BJ (cell line): ENCODE measurements at regions not wholly inside any gene's neighbourhood (a gene's known extent, or its start where the extent isn't known, plus 50 kb on each side); places are given as distances from the start of the nearest gene placed in this dataset.

ENCODE experiments used
- CTCF ChIA-PET: fragments of 350-600 bp; formaldehyde crosslinking; extraction: SDS; loops from one replicate; lab custom pipeline; 2021; ENCODE audit warnings: antibody characterized with exemption, inconsistent platforms; lab: Yijun Ruan, JAX
- POLR2A ChIA-PET: fragments of 300-600 bp; sonication (Branson Sonifier 250); formaldehyde crosslinking; extraction: SDS; loops from one replicate; lab custom pipeline; 2021; ENCODE audit warnings: antibody characterized with exemption; lab: Charles Lee
- DNase-seq: peaks from one replicate; pipeline ENCODE4 v3.0.0-alpha.2; 2011; ENCODE audit warnings: low read depth
- H3K27me3 ChIP-seq: 2 replicates; pipeline ENCODE4 v1.6.0; 2011; ENCODE audit warnings: low read length; ENCODE audit not compliant: control insufficient read depth, insufficient read depth
- H3K36me3 ChIP-seq: 2 replicates; pipeline ENCODE4 v1.5.1; 2011; ENCODE audit warnings: low read length; ENCODE audit not compliant: control insufficient read depth, insufficient read depth
- H3K4me3 ChIP-seq: 2 replicates; pipeline ENCODE4 v1.5.1; 2011; ENCODE audit warnings: low read depth, mild to moderate bottlenecking, control low read depth, low read length
- CTCF ChIP-seq: IDR thresholded peaks from 2 replicates; pipeline ENCODE4 v1.5.1; 2011; ENCODE audit warnings: low read depth, mild to moderate bottlenecking, control low read depth, inconsistent platforms, low read length, moderate library complexity; ENCODE audit not compliant: insufficient read depth

GRCh38 chr1:38677756-38678155 lies 181.8 kb downstream of the RRAGC start:
- TF ChIP-seq CTCF = no peak
- CTCF ChIA-PET = no interaction called here
- no peaks in the 10 kb centered on the region for H3K36me3 ChIP-seq
- POLR2A ChIA-PET = no interaction called here
- H3K4me3 ChIP-seq = no peak overlapping the region
- DNase-seq = no peak
- H3K27me3 ChIP-seq = no peaks in the 10 kb centered on the region

GRCh38 chr1:38677311-38677710 lies 182.3 kb downstream of the RRAGC start:
- TF ChIP-seq CTCF = no peak
- CTCF ChIA-PET = no interaction called here
- DNase-seq = no peak

GRCh38 chr1:38672692-38673091 lies 186.9 kb downstream of the RRAGC start:
- no peak for DNase-seq
- no peaks in the 10 kb centered on the region for H3K27me3 ChIP-seq
- CTCF ChIA-PET = interaction anchor here (0.5 kb wide), 1 partner anchor 1239 kb away, joined by 3 read pairs; no protein-coding TSS in a partner anchor
- no peak for TF ChIP-seq CTCF
- H3K4me3 ChIP-seq = no peak overlapping the region
- no peaks in the 10 kb centered on the region for H3K36me3 ChIP-seq
- POLR2A ChIA-PET = no interaction called here

More at GRCh38 chr1:38677311-38677710, 182.3 kb downstream of the RRAGC start:
- POLR2A ChIA-PET = no interaction called here
- no peak overlapping the region for H3K4me3 ChIP-seq
- H3K27me3 ChIP-seq = no peaks in the 10 kb centered on the region
- H3K36me3 ChIP-seq = no peaks in the 10 kb centered on the region

GRCh38 chr1:38671221-38671620 lies 188.4 kb downstream of the RRAGC start:
- no peak for DNase-seq
- Histone ChIP-seq H3K36me3 (no peaks in the 10 kb centered on the region), H3K4me3 (no peak overlapping the region), H3K27me3 (no peaks in the 10 kb centered on the region)
- ChIA-PET POLR2A (no interaction called here), CTCF (no interaction called here)
- TF ChIP-seq CTCF = no peak

- Histone ChIP-seq H3K36me3 (no peaks in the 10 kb centered on the region), H3K27me3 (no peaks in the 10 kb centered on the region), H3K4me3 (no peak overlapping the region)
- no peak for DNase-seq
- CTCF ChIA-PET = no interaction called here
- POLR2A ChIA-PET = no interaction called here
- TF ChIP-seq CTCF = no peak
Measured at GRCh38 chr1:38670544-38671122, 188.9 kb downstream of the RRAGC start.
